OCI-LY7 (cell line): ENCODE measurements at regions not wholly inside any gene's neighbourhood (a gene's known extent, or its start where the extent isn't known, plus 50 kb on each side); places are given as distances from the start of the nearest gene placed in this dataset.

ENCODE experiments used
- EZH2phosphoT487 ChIP-seq: fragments of 200-600 bp; sonication (generic); IDR thresholded peaks from 2 replicates; pipeline ENCODE4 v1.6.1; 2018; ENCODE audit warnings: low read depth, borderline replicate concordance, mild to moderate bottlenecking, mixed run types, antibody characterized with exemption, low read length, moderate library complexity, mixed read lengths
- TF ChIP-seq, protein P1 (sequence below): fragments of 200-600 bp; sonication (generic); conservative IDR thresholded peaks from 2 replicates; pipeline ENCODE4 v1.5.1; 2014; ENCODE audit warnings: mild to moderate bottlenecking, antibody characterized with exemption, low read length, moderate library complexity, mixed read lengths

DNA sequence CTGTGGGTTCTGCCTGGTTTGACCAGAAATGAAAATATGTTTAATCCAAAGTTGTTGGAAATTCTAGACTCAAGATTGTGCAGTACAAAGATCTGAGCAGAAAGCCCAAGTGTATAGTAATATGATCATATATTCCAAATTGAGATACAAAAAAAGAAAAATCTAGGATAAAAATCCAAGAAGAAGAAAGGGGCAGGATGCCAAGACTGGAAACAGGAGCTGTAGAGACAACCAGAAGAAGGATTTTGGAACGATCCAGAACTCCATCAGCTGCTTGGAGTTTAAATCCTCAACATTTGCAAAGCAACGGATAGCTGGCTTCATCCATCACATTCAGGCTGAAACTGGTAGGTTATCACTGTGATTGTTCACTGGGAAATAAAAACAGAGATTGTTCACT, 333.6 kb upstream of the UBE2E3 start:
- TF ChIP-seq, protein P1, sequence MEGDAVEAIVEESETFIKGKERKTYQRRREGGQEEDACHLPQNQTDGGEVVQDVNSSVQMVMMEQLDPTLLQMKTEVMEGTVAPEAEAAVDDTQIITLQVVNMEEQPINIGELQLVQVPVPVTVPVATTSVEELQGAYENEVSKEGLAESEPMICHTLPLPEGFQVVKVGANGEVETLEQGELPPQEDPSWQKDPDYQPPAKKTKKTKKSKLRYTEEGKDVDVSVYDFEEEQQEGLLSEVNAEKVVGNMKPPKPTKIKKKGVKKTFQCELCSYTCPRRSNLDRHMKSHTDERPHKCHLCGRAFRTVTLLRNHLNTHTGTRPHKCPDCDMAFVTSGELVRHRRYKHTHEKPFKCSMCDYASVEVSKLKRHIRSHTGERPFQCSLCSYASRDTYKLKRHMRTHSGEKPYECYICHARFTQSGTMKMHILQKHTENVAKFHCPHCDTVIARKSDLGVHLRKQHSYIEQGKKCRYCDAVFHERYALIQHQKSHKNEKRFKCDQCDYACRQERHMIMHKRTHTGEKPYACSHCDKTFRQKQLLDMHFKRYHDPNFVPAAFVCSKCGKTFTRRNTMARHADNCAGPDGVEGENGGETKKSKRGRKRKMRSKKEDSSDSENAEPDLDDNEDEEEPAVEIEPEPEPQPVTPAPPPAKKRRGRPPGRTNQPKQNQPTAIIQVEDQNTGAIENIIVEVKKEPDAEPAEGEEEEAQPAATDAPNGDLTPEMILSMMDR = no peak
- TF ChIP-seq EZH2phosphoT487 = no peak
